ENCODE measurements at regions not wholly inside any gene's neighbourhood (a gene's known extent, or its start where the extent isn't known, plus 50 kb on each side); places are given as distances from the start of the nearest gene placed in this dataset.

DNA sequence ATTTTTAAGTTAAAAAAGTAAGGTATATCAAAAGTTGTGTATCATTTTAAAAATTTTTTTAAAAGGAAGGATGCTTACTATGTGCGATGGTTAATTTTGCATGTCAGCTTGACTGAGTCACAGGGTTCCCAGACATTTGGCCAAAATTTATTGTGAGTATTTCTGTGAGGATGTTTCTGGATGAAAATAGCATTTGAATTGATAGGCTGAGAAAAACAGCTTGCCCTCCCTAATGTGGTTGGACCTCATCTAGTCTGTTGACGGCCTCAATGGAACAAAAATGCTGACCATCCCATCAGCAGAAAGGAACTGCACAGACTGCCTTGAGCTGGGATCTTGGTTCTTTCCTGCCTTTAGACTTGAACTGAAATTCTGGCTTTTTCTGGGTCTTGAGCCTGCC is 724.5 kb downstream of the NCAM2 start:
- Histone ChIP-seq H3K4me3 (no peak overlapping the region), H3K27me3 (no peaks in the 10 kb centered on the region), H3K27ac (no peak overlapping the region), H3K36me3 (no peaks in the 10 kb centered on the region), H3K9me3 (no peaks in the 10 kb centered on the region), H3K4me1 (no peaks in the 10 kb centered on the region)
- intact Hi-C loops (cut with DNase I), result no loop called here
- ATAC-seq, result no peak
- no peak for DNase-seq
- no peak for TF ChIP-seq POLR2A (IDR thresholded peaks at IDR 0.05)
- TF ChIP-seq, protein P1, sequence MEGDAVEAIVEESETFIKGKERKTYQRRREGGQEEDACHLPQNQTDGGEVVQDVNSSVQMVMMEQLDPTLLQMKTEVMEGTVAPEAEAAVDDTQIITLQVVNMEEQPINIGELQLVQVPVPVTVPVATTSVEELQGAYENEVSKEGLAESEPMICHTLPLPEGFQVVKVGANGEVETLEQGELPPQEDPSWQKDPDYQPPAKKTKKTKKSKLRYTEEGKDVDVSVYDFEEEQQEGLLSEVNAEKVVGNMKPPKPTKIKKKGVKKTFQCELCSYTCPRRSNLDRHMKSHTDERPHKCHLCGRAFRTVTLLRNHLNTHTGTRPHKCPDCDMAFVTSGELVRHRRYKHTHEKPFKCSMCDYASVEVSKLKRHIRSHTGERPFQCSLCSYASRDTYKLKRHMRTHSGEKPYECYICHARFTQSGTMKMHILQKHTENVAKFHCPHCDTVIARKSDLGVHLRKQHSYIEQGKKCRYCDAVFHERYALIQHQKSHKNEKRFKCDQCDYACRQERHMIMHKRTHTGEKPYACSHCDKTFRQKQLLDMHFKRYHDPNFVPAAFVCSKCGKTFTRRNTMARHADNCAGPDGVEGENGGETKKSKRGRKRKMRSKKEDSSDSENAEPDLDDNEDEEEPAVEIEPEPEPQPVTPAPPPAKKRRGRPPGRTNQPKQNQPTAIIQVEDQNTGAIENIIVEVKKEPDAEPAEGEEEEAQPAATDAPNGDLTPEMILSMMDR (IDR thresholded peaks at IDR 0.05), result no peak
- WGBS (ENCODE audit: insufficient coverage, low coverage, low lambda C conversion rate, missing lambda C conversion rate), result 81% methylated on average over 2 of the region's 2 CpGs

- no peak for DNase-seq
- H3K27me3 ChIP-seq, result no peaks in the 10 kb centered on the region
- H3K4me3 ChIP-seq, result no peak overlapping the region
- intact Hi-C loops (cut with DNase I), result no loop called here
- WGBS (ENCODE audit: insufficient coverage, low coverage, low lambda C conversion rate, missing lambda C conversion rate), result 41% methylated on average over 5 of the region's 5 CpGs
- H3K27ac ChIP-seq, result no peak overlapping the region
- no peaks in the 10 kb centered on the region for H3K9me3 ChIP-seq
- no peaks in the 10 kb centered on the region for H3K36me3 ChIP-seq
- TF ChIP-seq, protein P1 (IDR thresholded peaks at IDR 0.05), result no peak
- no peak for TF ChIP-seq POLR2A (IDR thresholded peaks at IDR 0.05)
- no peaks in the 10 kb centered on the region for H3K4me1 ChIP-seq
- ATAC-seq, result no peak
Observed at GRCh38 chr21:21730512-21730911, 732.3 kb downstream of the NCAM2 start.

DNA sequence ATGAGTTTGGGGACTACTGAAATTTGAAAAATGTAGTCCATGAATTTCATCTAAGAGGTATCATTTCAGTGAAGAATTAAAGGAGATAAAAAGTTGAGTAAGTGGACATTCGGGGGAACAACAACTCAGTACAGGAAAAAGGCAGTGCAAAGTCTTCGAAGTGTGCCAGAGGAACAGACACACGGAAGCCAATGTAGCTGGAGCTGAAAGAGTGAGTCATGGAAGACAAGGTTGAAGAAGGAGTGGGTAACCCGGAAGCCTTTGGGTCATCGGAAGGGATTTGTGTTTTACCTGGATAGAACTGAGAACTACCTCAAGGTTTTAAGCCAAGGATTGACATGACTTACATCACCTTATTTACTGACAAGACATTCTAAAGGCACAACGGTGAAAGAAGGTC is 733.4 kb downstream of the NCAM2 start:
- H3K36me3 ChIP-seq, result no peaks in the 10 kb centered on the region
- 67% methylated on average over 6 of the region's 6 CpGs for WGBS (ENCODE audit: insufficient coverage, low coverage, low lambda C conversion rate, missing lambda C conversion rate)
- H3K4me3 ChIP-seq, result no peak overlapping the region
- H3K4me1 ChIP-seq, result no peaks in the 10 kb centered on the region
- ATAC-seq (no peak), DNase-seq (no peak)
- intact Hi-C loops (cut with DNase I), result no loop called here
- no peaks in the 10 kb centered on the region for H3K9me3 ChIP-seq
- TF ChIP-seq, protein P1 (IDR thresholded peaks at IDR 0.05), result no peak
- no peak for TF ChIP-seq POLR2A (IDR thresholded peaks at IDR 0.05)
- H3K27me3 ChIP-seq, result no peaks in the 10 kb centered on the region
- no peak overlapping the region for H3K27ac ChIP-seq

- Histone ChIP-seq H3K27me3 (no peaks in the 10 kb centered on the region), H3K4me3 (no peak overlapping the region), H3K4me1 (no peaks in the 10 kb centered on the region), H3K36me3 (no peaks in the 10 kb centered on the region), H3K27ac (no peak overlapping the region), H3K9me3 (no peaks in the 10 kb centered on the region)
- WGBS (ENCODE audit: insufficient coverage, low coverage, low lambda C conversion rate, missing lambda C conversion rate), result 50% methylated on average over 1 of the region's 1 CpG
- ATAC-seq, result no peak
- TF ChIP-seq, protein P1 (IDR thresholded peaks at IDR 0.05), result no peak
- no peak for TF ChIP-seq POLR2A (IDR thresholded peaks at IDR 0.05)
- intact Hi-C loops (cut with DNase I), result no loop called here
- DNase-seq, result no peak
Observed at GRCh38 chr21:21734088-21734487, 735.9 kb downstream of the NCAM2 start.

DNA sequence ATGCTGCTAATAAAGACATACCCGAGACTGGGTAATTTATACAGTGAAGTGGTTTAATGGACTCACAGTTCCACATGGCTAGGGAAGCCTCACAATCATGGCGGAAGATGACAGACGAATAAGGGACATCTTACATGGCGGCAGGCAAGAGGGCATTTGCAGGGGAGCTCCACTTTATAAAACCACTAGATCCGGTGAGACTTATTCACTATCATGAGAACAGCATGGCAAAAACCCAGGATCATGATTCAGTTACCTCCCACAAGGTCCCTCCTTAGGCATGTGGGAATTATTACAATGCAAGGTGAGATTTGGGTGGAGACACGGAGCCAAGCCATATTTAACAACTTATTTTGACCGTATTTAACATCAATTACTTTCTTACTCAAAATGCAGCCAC is 739.0 kb downstream of the NCAM2 start:
- Histone ChIP-seq H3K4me3 (no peak overlapping the region), H3K27ac (no peak overlapping the region), H3K9me3 (no peaks in the 10 kb centered on the region), H3K4me1 (no peaks in the 10 kb centered on the region), H3K36me3 (no peaks in the 10 kb centered on the region), H3K27me3 (no peaks in the 10 kb centered on the region)
- WGBS (ENCODE audit: insufficient coverage, low coverage, low lambda C conversion rate, missing lambda C conversion rate), result 57% methylated on average over 6 of the region's 7 CpGs
- ATAC-seq (no peak), DNase-seq (no peak)
- TF ChIP-seq, protein P1 (IDR thresholded peaks at IDR 0.05), result no peak
- TF ChIP-seq POLR2A (IDR thresholded peaks at IDR 0.05), result no peak
- intact Hi-C loops (cut with DNase I), result no loop called here

Data from right lobe of liver (tissue), 6 donors.